Transverse colon (tissue), 4 donors: ENCODE measurements at regions not wholly inside any gene's neighbourhood (a gene's known extent, or its start where the extent isn't known, plus 50 kb on each side); places are given as distances from the start of the nearest gene placed in this dataset.

Experiments used
- CTCF ChIP-seq, 5 experiments: fragments of 200-600 bp in 3 of 5; fragments of 450-650 bp in 2 of 5; sonication (generic) in 3 of 5; IDR thresholded peaks; 1 replicate in 2 of 5; 2 replicates in 3 of 5; pipeline ENCODE4 v1.5.1; 2016 to 2017; ENCODE audit warnings: antibody characterized with exemption in 5 of 5, inconsistent platforms in 3 of 5, mild to moderate bottlenecking in 2 of 5, moderate library complexity in 1 of 5
- EP300 ChIP-seq: sonication (generic); formaldehyde crosslinking; IDR thresholded peaks from one replicate; pipeline ENCODE4 v1.6.1; 2017; ENCODE audit warnings: antibody characterized with exemption, low read depth
- POLR2AphosphoS5 ChIP-seq, 3 donors: sonication (generic); formaldehyde crosslinking; IDR thresholded peaks; one replicate each; pipeline ENCODE4 v1.6.1; 2016; ENCODE audit warnings: antibody characterized with exemption in 3 of 3

GRCh38 chr10:129335396-129335795 lies 131.6 kb upstream of the MGMT start:
- no peak for TF ChIP-seq CTCF (IDR thresholded peaks at IDR 0.05)
- no peak for TF ChIP-seq EP300
- TF ChIP-seq POLR2AphosphoS5 (IDR thresholded peaks at IDR 0.05), result no peak
